Tibial nerve (tissue), 4 donors: ENCODE measurements at regions not wholly inside any gene's neighbourhood (a gene's known extent, or its start where the extent isn't known, plus 50 kb on each side); places are given as distances from the start of the nearest gene placed in this dataset.

Source experiments
- DNase-seq, 2 donors: peaks; one replicate each; pipeline ENCODE4 v3.0.0-alpha.2; 2019; ENCODE audit warnings: low spot score in 2 of 2
- H3K27ac ChIP-seq, 4 donors: fragments of 200-600 bp; sonication (generic) in 3 of 4; one replicate each; pipeline ENCODE4 v1.5.1; 2017 to 2019; ENCODE audit warnings: mild to moderate bottlenecking in 1 of 4
- H3K27me3 ChIP-seq, 2 donors: fragments of 200-600 bp; sonication (generic) in 1 of 2; one replicate each; pipeline versions ENCODE4 v1.5.1 to v1.6.0; 2017 to 2019
- H3K36me3 ChIP-seq, 3 donors: fragments of 200-600 bp; sonication (generic); one replicate each; pipeline ENCODE4 v1.5.1; 2018 to 2019
- H3K4me1 ChIP-seq, 4 donors: fragments of 200-600 bp; sonication (generic) in 3 of 4; one replicate each; pipeline ENCODE4 v1.5.1; 2017 to 2019
- H3K4me3 ChIP-seq, 4 donors: fragments of 200-600 bp; sonication (generic) in 3 of 4; one replicate each; pipeline ENCODE4 v1.5.1; 2017 to 2019; ENCODE audit warnings: mild to moderate bottlenecking in 1 of 4, moderate library complexity in 1 of 4
- H3K9me3 ChIP-seq, 4 donors: fragments of 200-600 bp; sonication (generic) in 3 of 4; one replicate each; pipeline ENCODE4 v1.5.1; 2017 to 2019
- CTCF ChIP-seq, 5 experiments: fragments of 200-600 bp in 3 of 5; fragments of 450-650 bp in 2 of 5; sonication (generic) in 3 of 5; IDR thresholded peaks; one replicate each; pipeline ENCODE4 v1.5.1; 2016 to 2019; ENCODE audit warnings: antibody characterized with exemption in 5 of 5, mild to moderate bottlenecking in 3 of 5, moderate library complexity in 2 of 5
- EP300 ChIP-seq, 2 donors: sonication (generic); formaldehyde crosslinking; IDR thresholded peaks; one replicate each; pipeline ENCODE4 v1.6.1; 2017; ENCODE audit warnings: antibody characterized with exemption in 2 of 2, mild to moderate bottlenecking in 1 of 2
- POLR2A ChIP-seq, 2 donors: fragments of 450-650 bp; IDR thresholded peaks; one replicate each; pipeline ENCODE4 v1.6.1; 2017; ENCODE audit warnings: antibody characterized with exemption in 2 of 2, mild to moderate bottlenecking in 2 of 2, moderate library complexity in 2 of 2
- WGBS, 2 donors: methylation state at CpG; one replicate each; pipeline ENCODE4 v1.1.5; 2018; 5-methylcytosine and 5-hydroxymethylcytosine counted together

- TF ChIP-seq CTCF (IDR thresholded peaks at IDR 0.05) (no peak), EP300 (IDR thresholded peaks at IDR 0.05) (no peak), POLR2A (IDR thresholded peaks at IDR 0.05) (no peak)
- 73 to 81% methylated on average over 5 to 6 of the region's 6 CpGs for WGBS, 2 donors
- no peak for DNase-seq
- H3K27me3 ChIP-seq = no peaks in the 10 kb centered on the region
- peaks cover 0 to 8% (median 0%) of the 10 kb centered on the region in 4 donors for H3K4me1 ChIP-seq
- H3K36me3 ChIP-seq = no peaks in the 10 kb centered on the region
- H3K27ac ChIP-seq = no peak overlapping the region
- H3K4me3 ChIP-seq = no peak overlapping the region
- H3K9me3 ChIP-seq = no peaks in the 10 kb centered on the region
These were observed 336.5 kb downstream of the C16orf95 start for GRCh38 chr16:86980644-86981043.

- WGBS, 2 donors = 69 to 76% methylated on average over 3 of the region's 3 CpGs
- Histone ChIP-seq H3K9me3 (no peaks in the 10 kb centered on the region), H3K4me3 (no peak overlapping the region), H3K27ac (no peak overlapping the region), H3K36me3 (no peaks in the 10 kb centered on the region), H3K27me3 (no peaks in the 10 kb centered on the region), H3K4me1 (no peaks in the 10 kb centered on the region)
- no peak for DNase-seq
- TF ChIP-seq EP300 (IDR thresholded peaks at IDR 0.05) (no peak), POLR2A (IDR thresholded peaks at IDR 0.05) (no peak), CTCF (IDR thresholded peaks at IDR 0.05) (no peak)
These were observed 334.9 kb downstream of the C16orf95 start for GRCh38 chr16:86982347-86982596.

GRCh38 chr16:86982912-86983311 lies 334.3 kb downstream of the C16orf95 start:
- H3K27me3 ChIP-seq = no peaks in the 10 kb centered on the region
- WGBS, 2 donors = 78 to 79% methylated on average over 12 of the region's 12 CpGs
- no peak overlapping the region for H3K27ac ChIP-seq
- no peak for DNase-seq
- H3K4me1 ChIP-seq = no peaks in the 10 kb centered on the region
- TF ChIP-seq CTCF (IDR thresholded peaks at IDR 0.05) (no peak), EP300 (IDR thresholded peaks at IDR 0.05) (no peak), POLR2A (IDR thresholded peaks at IDR 0.05) (no peak)
- H3K9me3 ChIP-seq = no peaks in the 10 kb centered on the region
- H3K4me3 ChIP-seq = no peak overlapping the region
- no peaks in the 10 kb centered on the region for H3K36me3 ChIP-seq

GRCh38 chr16:86983621-86984020 lies 333.6 kb downstream of the C16orf95 start:
- Histone ChIP-seq H3K4me3 (no peak overlapping the region), H3K4me1 (no peaks in the 10 kb centered on the region), H3K27me3 (peaks cover 0 to 2% of the 10 kb centered on the region in 2 donors), H3K27ac (no peak overlapping the region), H3K36me3 (no peaks in the 10 kb centered on the region), H3K9me3 (no peaks in the 10 kb centered on the region)
- TF ChIP-seq EP300 (IDR thresholded peaks at IDR 0.05) (no peak), CTCF (IDR thresholded peaks at IDR 0.05) (no peak), POLR2A (IDR thresholded peaks at IDR 0.05) (no peak)
- DNase-seq = no peak

- no peak for DNase-seq
- Histone ChIP-seq H3K36me3 (no peaks in the 10 kb centered on the region), H3K4me3 (no peak overlapping the region), H3K27ac (no peak overlapping the region), H3K9me3 (no peaks in the 10 kb centered on the region), H3K27me3 (peaks cover 0 to 9% of the 10 kb centered on the region in 2 donors), H3K4me1 (no peaks in the 10 kb centered on the region)
- WGBS, 2 donors = 82 to 88% methylated on average over 10 of the region's 10 CpGs
- TF ChIP-seq POLR2A (IDR thresholded peaks at IDR 0.05) (no peak), EP300 (IDR thresholded peaks at IDR 0.05) (no peak), CTCF (IDR thresholded peaks at IDR 0.05) (no peak)
These were observed 332.8 kb downstream of the C16orf95 start for GRCh38 chr16:86984343-86984742.
